ENCODE measurements at regions not wholly inside any gene's neighbourhood (a gene's known extent, or its start where the extent isn't known, plus 50 kb on each side); places are given as distances from the start of the nearest gene placed in this dataset.

DNA sequence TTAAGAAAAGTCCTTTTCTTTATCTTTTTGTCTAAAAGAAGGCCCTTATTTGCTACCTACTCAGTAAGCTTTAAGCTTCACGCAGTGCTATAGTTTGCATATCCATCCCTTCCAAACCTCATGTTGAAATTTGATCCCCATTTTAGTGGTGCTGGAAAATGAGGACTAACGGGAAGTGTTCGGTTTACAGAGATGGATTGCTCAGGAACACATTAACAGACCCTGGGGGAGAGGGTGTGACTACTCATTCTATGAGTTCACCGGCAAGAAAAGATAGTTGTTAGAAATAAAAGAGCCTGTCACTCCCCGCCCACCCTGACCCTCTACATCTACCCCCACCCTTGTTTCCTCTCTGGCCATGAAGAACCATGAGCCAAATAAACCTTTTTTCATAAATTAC lies 546.2 kb downstream of the MEI4 start:
- TF ChIP-seq JUNB (IDR thresholded peaks at IDR 0.05; ENCODE audit: unreplicated experiment) = no peak
- TF ChIP-seq, protein P1, sequence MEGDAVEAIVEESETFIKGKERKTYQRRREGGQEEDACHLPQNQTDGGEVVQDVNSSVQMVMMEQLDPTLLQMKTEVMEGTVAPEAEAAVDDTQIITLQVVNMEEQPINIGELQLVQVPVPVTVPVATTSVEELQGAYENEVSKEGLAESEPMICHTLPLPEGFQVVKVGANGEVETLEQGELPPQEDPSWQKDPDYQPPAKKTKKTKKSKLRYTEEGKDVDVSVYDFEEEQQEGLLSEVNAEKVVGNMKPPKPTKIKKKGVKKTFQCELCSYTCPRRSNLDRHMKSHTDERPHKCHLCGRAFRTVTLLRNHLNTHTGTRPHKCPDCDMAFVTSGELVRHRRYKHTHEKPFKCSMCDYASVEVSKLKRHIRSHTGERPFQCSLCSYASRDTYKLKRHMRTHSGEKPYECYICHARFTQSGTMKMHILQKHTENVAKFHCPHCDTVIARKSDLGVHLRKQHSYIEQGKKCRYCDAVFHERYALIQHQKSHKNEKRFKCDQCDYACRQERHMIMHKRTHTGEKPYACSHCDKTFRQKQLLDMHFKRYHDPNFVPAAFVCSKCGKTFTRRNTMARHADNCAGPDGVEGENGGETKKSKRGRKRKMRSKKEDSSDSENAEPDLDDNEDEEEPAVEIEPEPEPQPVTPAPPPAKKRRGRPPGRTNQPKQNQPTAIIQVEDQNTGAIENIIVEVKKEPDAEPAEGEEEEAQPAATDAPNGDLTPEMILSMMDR (conservative IDR thresholded peaks at IDR 0.05; ENCODE audit: low read depth in 2 of 2) = no peak
- TF ChIP-seq, protein P2, sequence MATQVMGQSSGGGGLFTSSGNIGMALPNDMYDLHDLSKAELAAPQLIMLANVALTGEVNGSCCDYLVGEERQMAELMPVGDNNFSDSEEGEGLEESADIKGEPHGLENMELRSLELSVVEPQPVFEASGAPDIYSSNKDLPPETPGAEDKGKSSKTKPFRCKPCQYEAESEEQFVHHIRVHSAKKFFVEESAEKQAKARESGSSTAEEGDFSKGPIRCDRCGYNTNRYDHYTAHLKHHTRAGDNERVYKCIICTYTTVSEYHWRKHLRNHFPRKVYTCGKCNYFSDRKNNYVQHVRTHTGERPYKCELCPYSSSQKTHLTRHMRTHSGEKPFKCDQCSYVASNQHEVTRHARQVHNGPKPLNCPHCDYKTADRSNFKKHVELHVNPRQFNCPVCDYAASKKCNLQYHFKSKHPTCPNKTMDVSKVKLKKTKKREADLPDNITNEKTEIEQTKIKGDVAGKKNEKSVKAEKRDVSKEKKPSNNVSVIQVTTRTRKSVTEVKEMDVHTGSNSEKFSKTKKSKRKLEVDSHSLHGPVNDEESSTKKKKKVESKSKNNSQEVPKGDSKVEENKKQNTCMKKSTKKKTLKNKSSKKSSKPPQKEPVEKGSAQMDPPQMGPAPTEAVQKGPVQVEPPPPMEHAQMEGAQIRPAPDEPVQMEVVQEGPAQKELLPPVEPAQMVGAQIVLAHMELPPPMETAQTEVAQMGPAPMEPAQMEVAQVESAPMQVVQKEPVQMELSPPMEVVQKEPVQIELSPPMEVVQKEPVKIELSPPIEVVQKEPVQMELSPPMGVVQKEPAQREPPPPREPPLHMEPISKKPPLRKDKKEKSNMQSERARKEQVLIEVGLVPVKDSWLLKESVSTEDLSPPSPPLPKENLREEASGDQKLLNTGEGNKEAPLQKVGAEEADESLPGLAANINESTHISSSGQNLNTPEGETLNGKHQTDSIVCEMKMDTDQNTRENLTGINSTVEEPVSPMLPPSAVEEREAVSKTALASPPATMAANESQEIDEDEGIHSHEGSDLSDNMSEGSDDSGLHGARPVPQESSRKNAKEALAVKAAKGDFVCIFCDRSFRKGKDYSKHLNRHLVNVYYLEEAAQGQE (IDR thresholded peaks at IDR 0.05; ENCODE audit: unreplicated experiment) = no peak
- no peak for TF ChIP-seq EZH2 (IDR thresholded peaks at IDR 0.05; ENCODE audit: low read depth, unreplicated experiment)
- no peak for TF ChIP-seq EZH2phosphoT487 (IDR thresholded peaks at IDR 0.05; ENCODE audit: unreplicated experiment)

Data from GM23338 (cell line).